ENCODE measurements at regions not wholly inside any gene's neighbourhood (a gene's known extent, or its start where the extent isn't known, plus 50 kb on each side); places are given as distances from the start of the nearest gene placed in this dataset.

GRCh38 chr15:73001840-73002239 is 50.4 kb upstream of the NEO1 start:
- no peak overlapping the region for H3K4me3 Mint-ChIP-seq
- DNase-seq, result no peak
- no peaks in the 10 kb centered on the region for H3K9me3 Mint-ChIP-seq
- no peak overlapping the region for H3K27ac Mint-ChIP-seq
- H3K27me3 Mint-ChIP-seq, result peaks cover 17% of the 10 kb centered on the region
- H3K36me3 Mint-ChIP-seq, result no peaks in the 10 kb centered on the region
- no peaks in the 10 kb centered on the region for H3K4me1 Mint-ChIP-seq
- CTCF ChIA-PET, result no interaction called here

GRCh38 chr15:73000293-73000692 is 52.0 kb upstream of the NEO1 start:
- DNase-seq, result no peak
- CTCF ChIA-PET, result no interaction called here
- Mint-ChIP-seq H3K36me3 (no peaks in the 10 kb centered on the region), H3K4me3 (no peak overlapping the region), H3K4me1 (no peaks in the 10 kb centered on the region), H3K9me3 (no peaks in the 10 kb centered on the region), H3K27ac (no peak overlapping the region), H3K27me3 (peaks cover 12% of the 10 kb centered on the region)

- H3K9me3 Mint-ChIP-seq, result no peaks in the 10 kb centered on the region
- CTCF ChIA-PET, result no interaction called here
- no peak for DNase-seq
- H3K36me3 Mint-ChIP-seq, result no peaks in the 10 kb centered on the region
- H3K27ac Mint-ChIP-seq, result no peak overlapping the region
- H3K4me3 Mint-ChIP-seq, result no peak overlapping the region
- H3K27me3 Mint-ChIP-seq, result peaks cover 10% of the 10 kb centered on the region
- no peaks in the 10 kb centered on the region for H3K4me1 Mint-ChIP-seq
Observed at GRCh38 chr15:72999586-72999985, 52.7 kb upstream of the NEO1 start.

- DNase-seq, result no peak
- Mint-ChIP-seq H3K36me3 (no peaks in the 10 kb centered on the region), H3K4me1 (no peaks in the 10 kb centered on the region), H3K4me3 (no peak overlapping the region), H3K9me3 (no peaks in the 10 kb centered on the region), H3K27ac (no peak overlapping the region), H3K27me3 (peaks cover 10% of the 10 kb centered on the region)
- CTCF ChIA-PET, result no interaction called here
Observed at GRCh38 chr15:72998681-72999466, 53.4 kb upstream of the NEO1 start.

- Mint-ChIP-seq H3K27me3 (peaks cover 10% of the 10 kb centered on the region), H3K9me3 (no peaks in the 10 kb centered on the region), H3K36me3 (no peaks in the 10 kb centered on the region), H3K27ac (no peak overlapping the region), H3K4me3 (no peak overlapping the region), H3K4me1 (no peaks in the 10 kb centered on the region)
- CTCF ChIA-PET, result no interaction called here
- no peak for DNase-seq
Observed at GRCh38 chr15:72998226-72998625, 54.0 kb upstream of the NEO1 start.

GRCh38 chr15:72995849-72996248 is 56.4 kb upstream of the NEO1 start:
- CTCF ChIA-PET, result no interaction called here
- H3K27me3 Mint-ChIP-seq, result peaks cover 10% of the 10 kb centered on the region
- no peaks in the 10 kb centered on the region for H3K36me3 Mint-ChIP-seq
- no peak for DNase-seq
- H3K4me3 Mint-ChIP-seq, result no peak overlapping the region
- no peak overlapping the region for H3K27ac Mint-ChIP-seq
- H3K4me1 Mint-ChIP-seq, result no peaks in the 10 kb centered on the region
- H3K9me3 Mint-ChIP-seq, result no peaks in the 10 kb centered on the region

- peaks cover 4% of the 10 kb centered on the region for H3K27me3 Mint-ChIP-seq
- CTCF ChIA-PET, result no interaction called here
Observed at GRCh38 chr15:72994534-72995177, 57.6 kb upstream of the NEO1 start.

GRCh38 chr15:72992841-72993252 is 59.4 kb upstream of the NEO1 start:
- Mint-ChIP-seq H3K36me3 (no peaks in the 10 kb centered on the region), H3K4me1 (no peaks in the 10 kb centered on the region), H3K9me3 (no peaks in the 10 kb centered on the region), H3K4me3 (no peak overlapping the region), H3K27me3 (no peaks in the 10 kb centered on the region), H3K27ac (no peak overlapping the region)
- CTCF ChIA-PET, result no interaction called here
- DNase-seq, result no peak

More at GRCh38 chr15:72994534-72995177, 57.6 kb upstream of the NEO1 start:
- no peak overlapping the region for H3K4me3 Mint-ChIP-seq
- H3K4me1 Mint-ChIP-seq, result no peaks in the 10 kb centered on the region
- no peaks in the 10 kb centered on the region for H3K36me3 Mint-ChIP-seq
- no peak for DNase-seq
- no peaks in the 10 kb centered on the region for H3K9me3 Mint-ChIP-seq
- no peak overlapping the region for H3K27ac Mint-ChIP-seq

GRCh38 chr15:72991026-72991425 is 61.2 kb upstream of the NEO1 start:
- Mint-ChIP-seq H3K4me1 (no peaks in the 10 kb centered on the region), H3K36me3 (no peaks in the 10 kb centered on the region), H3K27me3 (no peaks in the 10 kb centered on the region), H3K9me3 (no peaks in the 10 kb centered on the region), H3K27ac (no peak overlapping the region), H3K4me3 (no peak overlapping the region)
- CTCF ChIA-PET, result no interaction called here
- no peak for DNase-seq

GRCh38 chr15:72983801-72984545 is 68.3 kb upstream of the NEO1 start:
- H3K27me3 Mint-ChIP-seq, result peaks cover 17% of the 10 kb centered on the region
- H3K36me3 Mint-ChIP-seq, result no peaks in the 10 kb centered on the region
- H3K9me3 Mint-ChIP-seq, result no peaks in the 10 kb centered on the region
- H3K27ac Mint-ChIP-seq, result no peak overlapping the region
- CTCF ChIA-PET, result no interaction called here
- no peak for DNase-seq
- no peaks in the 10 kb centered on the region for H3K4me1 Mint-ChIP-seq
- H3K4me3 Mint-ChIP-seq, result no peak overlapping the region

GRCh38 chr15:72982714-72983113 is 69.5 kb upstream of the NEO1 start:
- Mint-ChIP-seq H3K27ac (no peak overlapping the region), H3K36me3 (no peaks in the 10 kb centered on the region), H3K9me3 (no peaks in the 10 kb centered on the region), H3K4me3 (no peak overlapping the region), H3K27me3 (peaks cover 17% of the 10 kb centered on the region), H3K4me1 (no peaks in the 10 kb centered on the region)
- CTCF ChIA-PET, result no interaction called here
- no peak for DNase-seq

- H3K9me3 Mint-ChIP-seq, result no peaks in the 10 kb centered on the region
- H3K27me3 Mint-ChIP-seq, result peaks cover 15% of the 10 kb centered on the region
Observed at GRCh38 chr15:72980661-72981060, 71.6 kb upstream of the NEO1 start.

GRCh38 chr15:72979791-72980190 is 72.5 kb upstream of the NEO1 start:
- Mint-ChIP-seq H3K27me3 (peaks cover 16% of the 10 kb centered on the region), H3K4me3 (no peak overlapping the region), H3K27ac (no peak overlapping the region)

More at GRCh38 chr15:72980661-72981060, 71.6 kb upstream of the NEO1 start:
- no peaks in the 10 kb centered on the region for H3K36me3 Mint-ChIP-seq
- no peak overlapping the region for H3K27ac Mint-ChIP-seq
- no peaks in the 10 kb centered on the region for H3K4me1 Mint-ChIP-seq
- H3K4me3 Mint-ChIP-seq, result no peak overlapping the region
- DNase-seq, result no peak
- CTCF ChIA-PET, result no interaction called here

GRCh38 chr15:72979308-72979707 is 73.0 kb upstream of the NEO1 start:
- Mint-ChIP-seq H3K27ac (no peak overlapping the region), H3K27me3 (peaks cover 16% of the 10 kb centered on the region), H3K4me3 (no peak overlapping the region), H3K36me3 (no peaks in the 10 kb centered on the region), H3K9me3 (no peaks in the 10 kb centered on the region), H3K4me1 (no peaks in the 10 kb centered on the region)
- CTCF ChIA-PET, result no interaction called here
- no peak for DNase-seq

More at GRCh38 chr15:72979791-72980190, 72.5 kb upstream of the NEO1 start:
- H3K36me3 Mint-ChIP-seq, result no peaks in the 10 kb centered on the region
- CTCF ChIA-PET, result no interaction called here
- DNase-seq, result no peak
- no peaks in the 10 kb centered on the region for H3K9me3 Mint-ChIP-seq
- no peaks in the 10 kb centered on the region for H3K4me1 Mint-ChIP-seq

- no peaks in the 10 kb centered on the region for H3K4me1 Mint-ChIP-seq
- H3K27me3 Mint-ChIP-seq, result peaks cover 11% of the 10 kb centered on the region
- CTCF ChIA-PET, result no interaction called here
- no peak for DNase-seq
- no peaks in the 10 kb centered on the region for H3K36me3 Mint-ChIP-seq
- H3K27ac Mint-ChIP-seq, result no peak overlapping the region
- no peaks in the 10 kb centered on the region for H3K9me3 Mint-ChIP-seq
- no peak overlapping the region for H3K4me3 Mint-ChIP-seq
Observed at GRCh38 chr15:72978223-72978622, 74.0 kb upstream of the NEO1 start.

Measured in activated naive CD4-positive, alpha-beta T cell treated with anti-CD3 and anti-CD28 coated beads, Interleukin-2, amount 10 ng/mL, durations not matched to agents 7 days and 5 days (primary cell).